ENCODE measurements at regions not wholly inside any gene's neighbourhood (a gene's known extent, or its start where the extent isn't known, plus 50 kb on each side); places are given as distances from the start of the nearest gene placed in this dataset.
A peak's percentile ranks its signal among the peaks of the same experiment; 100 is the strongest.
"Not testable (repeated sequence)": the region's sequence is repeated elsewhere in the genome, so short reads cannot be mapped to it uniquely, and the experiment has no call there.

DNA sequence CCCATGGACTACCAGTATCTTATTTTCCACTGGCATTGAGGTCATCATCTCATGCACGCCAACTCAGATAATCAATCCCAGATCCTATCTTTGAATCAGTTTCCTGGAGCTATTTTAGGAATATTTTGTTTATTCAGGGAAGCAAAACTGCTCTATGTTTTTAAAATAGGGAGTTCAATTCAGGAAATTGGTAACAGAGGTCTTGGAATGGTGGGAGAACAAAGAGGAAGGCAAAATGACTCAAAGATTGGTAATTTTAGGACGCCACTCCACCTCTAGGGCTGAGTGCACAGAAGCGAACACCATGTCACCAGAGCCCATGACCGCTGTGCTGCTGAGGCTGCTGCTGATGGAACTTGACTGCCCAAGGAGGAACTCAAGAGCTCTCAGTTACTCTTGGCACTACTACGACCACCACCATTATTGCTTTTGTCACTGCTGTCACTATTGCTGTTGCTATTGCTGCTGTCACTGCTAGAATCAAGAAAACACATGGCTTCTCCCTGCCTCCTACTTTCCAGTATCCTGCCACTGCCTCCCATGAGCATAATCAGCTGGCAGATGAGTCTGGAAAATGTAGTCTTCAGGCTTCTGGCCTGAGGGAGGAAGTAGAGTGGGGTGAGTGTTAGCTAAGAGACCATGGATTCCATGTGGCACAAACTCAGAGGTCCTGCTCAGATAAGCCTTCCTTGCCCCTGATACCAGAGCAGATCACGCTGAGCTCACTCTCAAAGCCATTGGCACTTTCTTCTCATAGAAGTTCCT lies 71.6 kb upstream of the CNIH3 start:
- no peaks in the 10 kb centered on the region for H3K9me3 ChIP-seq (ENCODE audit: control insufficient read depth in 5 of 5, low read length in 5 of 5)
- peaks cover 0 to 32% (median 9%) of the 10 kb centered on the region in 5 donors for H3K4me1 ChIP-seq (ENCODE audit: control insufficient read depth in 5 of 5, insufficient read depth in 5 of 5, low read length in 5 of 5)
- no peak overlapping the region for H3K4me3 ChIP-seq (ENCODE audit: low read depth in 1 of 5, low read length in 5 of 5)
- H3K9ac ChIP-seq (ENCODE audit: low read length in 5 of 5), result no peak overlapping the region
- H3K27me3 ChIP-seq (ENCODE audit: control insufficient read depth in 5 of 5, insufficient read depth in 4 of 5, low read length in 5 of 5), result no peaks in the 10 kb centered on the region
- H3K27ac ChIP-seq (ENCODE audit: low read depth, low read length), result peak overlapping the region; percentile 27
- H3K36me3 ChIP-seq (ENCODE audit: control insufficient read depth in 5 of 5, insufficient read depth in 5 of 5, low read length in 5 of 5), result no peaks in the 10 kb centered on the region

- H3K4me3 ChIP-seq (ENCODE audit: low read depth in 1 of 5, low read length in 5 of 5), result no peak overlapping the region
- no peaks in the 10 kb centered on the region for H3K27me3 ChIP-seq (ENCODE audit: control insufficient read depth in 5 of 5, insufficient read depth in 4 of 5, low read length in 5 of 5)
- H3K27ac ChIP-seq (ENCODE audit: low read depth, low read length), result no peak overlapping the region
- no peak overlapping the region for H3K9ac ChIP-seq (ENCODE audit: low read length in 5 of 5)
- H3K4me1 ChIP-seq (ENCODE audit: control insufficient read depth in 5 of 5, insufficient read depth in 5 of 5, low read length in 5 of 5), result peaks cover 0 to 26% (median 9%) of the 10 kb centered on the region in 5 donors
- no peaks in the 10 kb centered on the region for H3K36me3 ChIP-seq (ENCODE audit: control insufficient read depth in 5 of 5, insufficient read depth in 5 of 5, low read length in 5 of 5)
- H3K9me3 ChIP-seq (ENCODE audit: control insufficient read depth in 5 of 5, low read length in 5 of 5), result no peaks in the 10 kb centered on the region
Measured at GRCh38 chr1:224545571-224545970, 70.5 kb upstream of the CNIH3 start.

DNA sequence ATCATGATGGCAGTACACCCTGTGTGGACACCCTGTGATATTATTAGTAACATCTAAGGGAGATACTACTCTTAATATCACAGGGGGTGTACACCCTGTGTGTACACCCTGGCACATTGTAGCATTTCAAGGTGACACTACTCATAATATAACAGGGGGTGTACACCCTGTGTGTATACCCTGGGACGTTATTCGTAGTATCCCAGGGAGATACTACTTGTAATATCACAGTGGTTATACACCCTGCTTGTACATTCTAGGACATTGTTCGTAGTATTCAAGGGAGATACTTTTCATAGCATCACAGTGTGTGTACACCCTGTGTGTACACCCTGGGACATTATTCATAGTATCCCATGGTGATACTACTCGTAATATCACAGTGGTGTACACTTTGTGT lies 67.4 kb upstream of the CNIH3 start:
- Histone ChIP-seq H3K4me3 (ENCODE audit: low read depth in 1 of 5, low read length in 5 of 5) (no peak overlapping the region), H3K9me3 (ENCODE audit: control insufficient read depth in 5 of 5, low read length in 5 of 5) (no peaks in the 10 kb centered on the region), H3K9ac (ENCODE audit: low read length in 5 of 5) (no peak overlapping the region), H3K27me3 (ENCODE audit: control insufficient read depth in 5 of 5, insufficient read depth in 4 of 5, low read length in 5 of 5) (no peaks in the 10 kb centered on the region), H3K4me1 (ENCODE audit: control insufficient read depth in 5 of 5, insufficient read depth in 5 of 5, low read length in 5 of 5) (peaks cover 0 to 9% (median 6%) of the 10 kb centered on the region in 5 donors), H3K27ac (ENCODE audit: low read depth, low read length) (no peak overlapping the region), H3K36me3 (ENCODE audit: control insufficient read depth in 5 of 5, insufficient read depth in 5 of 5, low read length in 5 of 5) (no peaks in the 10 kb centered on the region)

- H3K4me1 ChIP-seq (ENCODE audit: control insufficient read depth in 5 of 5, insufficient read depth in 5 of 5, low read length in 5 of 5); H3K9me3 ChIP-seq (ENCODE audit: control insufficient read depth in 5 of 5, low read length in 5 of 5); H3K9ac ChIP-seq (ENCODE audit: low read length in 5 of 5); H3K4me3 ChIP-seq (ENCODE audit: low read depth in 1 of 5, low read length in 5 of 5); H3K27ac ChIP-seq (ENCODE audit: low read depth, low read length); H3K36me3 ChIP-seq (ENCODE audit: control insufficient read depth in 5 of 5, insufficient read depth in 5 of 5, low read length in 5 of 5); H3K27me3 ChIP-seq (ENCODE audit: control insufficient read depth in 5 of 5, insufficient read depth in 4 of 5, low read length in 5 of 5): not testable (repeated sequence)
Measured at GRCh38 chr1:224551189-224551588, 64.9 kb upstream of the CNIH3 start.

DNA sequence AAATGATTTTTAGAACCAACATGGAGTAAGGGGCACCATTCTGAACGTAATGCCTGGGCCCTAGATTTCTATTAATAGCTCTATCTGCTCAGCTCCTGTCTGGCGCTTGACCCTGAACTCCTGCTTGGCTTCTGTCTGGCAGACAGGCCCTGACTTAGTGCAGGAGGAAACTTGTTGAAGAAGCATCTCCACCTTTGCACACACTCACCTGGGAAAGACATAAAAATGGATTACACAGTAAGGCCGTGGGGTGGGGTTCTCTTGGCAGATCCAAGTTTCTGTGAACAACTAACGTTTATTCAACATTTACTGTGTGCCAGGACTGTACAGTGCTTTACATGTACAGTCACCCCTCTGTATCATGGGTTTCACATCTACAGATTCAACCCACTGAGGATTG lies 62.1 kb upstream of the CNIH3 start:
- Histone ChIP-seq H3K27ac (ENCODE audit: low read depth, low read length) (no peak overlapping the region), H3K27me3 (ENCODE audit: control insufficient read depth in 5 of 5, insufficient read depth in 4 of 5, low read length in 5 of 5) (no peaks in the 10 kb centered on the region), H3K4me3 (ENCODE audit: low read depth in 1 of 5, low read length in 5 of 5) (no peak overlapping the region), H3K36me3 (ENCODE audit: control insufficient read depth in 5 of 5, insufficient read depth in 5 of 5, low read length in 5 of 5) (no peaks in the 10 kb centered on the region), H3K4me1 (ENCODE audit: control insufficient read depth in 5 of 5, insufficient read depth in 5 of 5, low read length in 5 of 5) (no peaks in the 10 kb centered on the region), H3K9ac (ENCODE audit: low read length in 5 of 5) (no peak overlapping the region), H3K9me3 (ENCODE audit: control insufficient read depth in 5 of 5, low read length in 5 of 5) (no peaks in the 10 kb centered on the region)

DNA sequence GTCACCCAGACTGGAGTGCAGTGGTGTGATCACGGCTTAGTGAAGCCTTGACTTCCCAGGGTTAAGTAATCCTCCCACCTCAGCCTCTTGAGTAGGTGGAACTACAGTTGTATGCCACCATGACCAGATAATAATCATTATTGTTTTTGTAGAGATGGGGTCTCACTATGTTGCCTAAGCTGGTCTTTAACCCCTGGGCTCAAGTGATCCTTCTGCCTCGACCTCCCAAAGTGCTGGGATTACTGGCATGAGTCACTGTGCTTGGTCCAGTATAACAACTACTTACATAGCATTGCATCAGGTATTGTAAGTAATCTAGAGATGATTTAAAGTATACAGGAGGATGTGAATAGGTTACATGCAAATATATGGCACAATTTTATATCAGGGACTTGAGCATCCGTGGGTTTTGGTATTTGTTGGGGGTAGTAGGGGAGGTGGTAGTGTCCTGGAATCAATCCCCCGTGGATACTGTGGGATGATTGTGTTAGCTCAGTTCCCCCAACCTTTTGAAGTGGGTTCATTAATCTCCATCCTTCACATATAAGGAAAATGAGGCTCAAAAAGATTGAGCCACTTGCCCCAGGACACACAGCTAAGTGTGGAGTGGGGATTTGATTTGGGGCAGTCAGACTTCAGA lies 61.4 kb upstream of the CNIH3 start:
- H3K36me3 ChIP-seq (ENCODE audit: control insufficient read depth in 5 of 5, insufficient read depth in 5 of 5, low read length in 5 of 5), result no peaks in the 10 kb centered on the region
- H3K4me3 ChIP-seq (ENCODE audit: low read depth in 1 of 5, low read length in 5 of 5), result no peak overlapping the region
- no peaks in the 10 kb centered on the region for H3K4me1 ChIP-seq (ENCODE audit: control insufficient read depth in 5 of 5, insufficient read depth in 5 of 5, low read length in 5 of 5)
- H3K9ac ChIP-seq (ENCODE audit: low read length in 5 of 5), result no peak overlapping the region
- H3K9me3 ChIP-seq (ENCODE audit: control insufficient read depth in 5 of 5, low read length in 5 of 5), result no peaks in the 10 kb centered on the region
- H3K27me3 ChIP-seq (ENCODE audit: control insufficient read depth in 5 of 5, insufficient read depth in 4 of 5, low read length in 5 of 5), result no peaks in the 10 kb centered on the region
- no peak overlapping the region for H3K27ac ChIP-seq (ENCODE audit: low read depth, low read length)

DNA sequence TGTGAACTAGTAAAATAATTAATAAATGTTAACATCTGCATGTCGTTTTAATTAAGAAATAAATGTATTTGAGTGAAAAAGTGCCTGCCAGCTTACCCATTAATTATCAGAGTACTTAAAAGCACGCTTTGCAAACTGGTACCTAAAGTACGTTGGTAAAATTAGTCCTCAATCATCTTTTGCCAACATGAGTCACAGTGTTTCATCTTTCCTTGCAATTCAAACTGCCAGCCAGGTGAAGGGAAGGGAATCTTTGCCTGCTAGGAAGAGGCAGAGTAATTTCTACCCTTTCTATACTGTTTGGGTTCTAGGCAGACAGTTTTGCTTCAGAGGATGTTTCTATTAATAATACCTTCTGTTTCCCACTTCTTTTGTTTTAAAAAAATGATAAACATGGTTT lies 57.2 kb upstream of the CNIH3 start:
- Histone ChIP-seq H3K36me3 (ENCODE audit: control insufficient read depth in 5 of 5, insufficient read depth in 5 of 5, low read length in 5 of 5) (no peaks in the 10 kb centered on the region), H3K4me3 (ENCODE audit: low read depth in 1 of 5, low read length in 5 of 5) (no peak overlapping the region), H3K9ac (ENCODE audit: low read length in 5 of 5) (no peak overlapping the region)

DNA sequence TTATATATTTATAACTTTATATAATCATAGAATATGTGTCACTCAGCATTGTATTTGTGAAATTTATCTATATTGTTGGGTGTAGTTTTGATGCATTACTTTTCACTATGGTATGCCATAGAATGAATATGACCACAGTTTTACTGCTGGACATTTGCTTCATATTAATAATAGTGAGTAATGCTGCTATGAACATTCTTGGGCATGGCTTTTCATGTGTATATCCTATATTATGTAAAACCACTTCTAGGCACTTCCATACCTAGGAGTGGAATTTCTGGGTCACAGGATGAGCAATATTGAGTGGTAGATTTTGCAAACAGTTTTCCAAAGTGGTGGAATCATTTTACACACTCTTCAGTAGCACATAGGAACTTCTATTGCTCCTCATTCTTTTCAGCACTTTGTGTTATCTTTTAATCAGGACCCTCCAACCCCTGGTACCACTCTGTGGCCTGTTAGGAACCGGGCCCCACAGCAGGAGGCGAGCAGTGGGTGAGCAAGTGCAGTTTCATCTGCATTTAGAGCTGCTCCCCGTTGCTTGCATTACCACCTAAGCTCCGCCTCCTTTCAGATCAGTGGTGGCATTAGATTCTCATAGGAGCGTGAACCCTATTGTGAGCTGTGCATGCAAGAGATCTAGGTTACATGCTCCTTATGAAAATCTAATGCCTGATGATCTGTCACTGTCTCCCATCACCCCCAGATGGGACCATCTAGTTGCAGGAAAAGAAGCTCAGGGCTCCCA lies 56.0 kb upstream of the CNIH3 start:
- Histone ChIP-seq H3K9ac (ENCODE audit: low read length in 5 of 5) (no peak overlapping the region), H3K4me3 (ENCODE audit: low read depth in 1 of 5, low read length in 5 of 5) (no peak overlapping the region), H3K9me3 (ENCODE audit: control insufficient read depth in 5 of 5, low read length in 5 of 5) (no peaks in the 10 kb centered on the region), H3K27me3 (ENCODE audit: control insufficient read depth in 5 of 5, insufficient read depth in 4 of 5, low read length in 5 of 5) (no peaks in the 10 kb centered on the region), H3K36me3 (ENCODE audit: control insufficient read depth in 5 of 5, insufficient read depth in 5 of 5, low read length in 5 of 5) (no peaks in the 10 kb centered on the region), H3K4me1 (ENCODE audit: control insufficient read depth in 5 of 5, insufficient read depth in 5 of 5, low read length in 5 of 5) (no peaks in the 10 kb centered on the region), H3K27ac (ENCODE audit: low read depth, low read length) (no peak overlapping the region)

More for the DNA sequence above, 57.2 kb upstream of the CNIH3 start:
- Histone ChIP-seq H3K9me3 (ENCODE audit: control insufficient read depth in 5 of 5, low read length in 5 of 5) (no peaks in the 10 kb centered on the region), H3K27me3 (ENCODE audit: control insufficient read depth in 5 of 5, insufficient read depth in 4 of 5, low read length in 5 of 5) (no peaks in the 10 kb centered on the region), H3K4me1 (ENCODE audit: control insufficient read depth in 5 of 5, insufficient read depth in 5 of 5, low read length in 5 of 5) (no peaks in the 10 kb centered on the region), H3K27ac (ENCODE audit: low read depth, low read length) (no peak overlapping the region)

DNA sequence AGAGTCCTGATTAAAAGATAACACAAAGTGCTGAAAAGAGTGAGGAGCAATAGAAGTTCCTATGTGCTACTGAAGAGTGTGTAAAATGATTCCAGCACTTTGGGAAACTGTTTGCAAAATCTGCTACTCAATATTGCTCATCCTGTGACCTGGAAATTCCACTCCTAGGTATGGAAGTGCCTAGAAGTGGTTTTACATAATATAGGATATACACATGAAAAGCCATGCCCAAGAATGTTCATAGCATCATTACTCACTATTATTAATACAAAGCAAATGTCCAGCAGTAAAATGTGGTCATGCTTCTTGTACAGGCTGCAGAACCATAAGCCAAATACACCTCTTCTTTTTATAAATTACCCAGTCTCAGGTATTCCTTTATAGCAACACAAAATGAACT lies 53.2 kb upstream of the CNIH3 start:
- not testable (repeated sequence) for H3K4me1 ChIP-seq (ENCODE audit: control insufficient read depth in 5 of 5, insufficient read depth in 5 of 5, low read length in 5 of 5); H3K9me3 ChIP-seq (ENCODE audit: control insufficient read depth in 5 of 5, low read length in 5 of 5); H3K9ac ChIP-seq (ENCODE audit: low read length in 5 of 5); H3K36me3 ChIP-seq (ENCODE audit: control insufficient read depth in 5 of 5, insufficient read depth in 5 of 5, low read length in 5 of 5); H3K4me3 ChIP-seq (ENCODE audit: low read depth in 1 of 5, low read length in 5 of 5); H3K27ac ChIP-seq (ENCODE audit: low read depth, low read length); H3K27me3 ChIP-seq (ENCODE audit: control insufficient read depth in 5 of 5, insufficient read depth in 4 of 5, low read length in 5 of 5)

DNA sequence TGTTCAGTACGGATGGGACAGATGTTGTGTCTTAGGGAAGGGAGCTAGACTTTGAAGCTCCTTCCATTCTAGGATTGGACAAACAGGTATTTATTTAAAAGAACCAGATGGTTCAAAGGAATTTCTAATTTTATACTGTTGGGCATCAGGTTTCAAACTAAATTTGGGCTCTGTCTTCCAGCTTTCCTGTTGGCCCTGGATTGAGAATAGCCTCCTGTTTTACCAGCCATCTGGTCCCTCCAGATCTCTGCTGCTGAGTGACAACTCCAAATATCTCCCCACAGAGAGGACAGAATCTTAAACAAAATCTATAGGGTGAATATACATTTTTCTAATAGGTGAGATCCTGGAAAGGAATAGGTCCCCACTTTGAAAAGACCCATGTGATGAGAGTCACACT lies 52.5 kb upstream of the CNIH3 start:
- no peaks in the 10 kb centered on the region for H3K4me1 ChIP-seq (ENCODE audit: control insufficient read depth in 5 of 5, insufficient read depth in 5 of 5, low read length in 5 of 5)
- no peak overlapping the region for H3K27ac ChIP-seq (ENCODE audit: low read depth, low read length)
- no peak overlapping the region for H3K9ac ChIP-seq (ENCODE audit: low read length in 5 of 5)
- H3K9me3 ChIP-seq (ENCODE audit: control insufficient read depth in 5 of 5, low read length in 5 of 5), result no peaks in the 10 kb centered on the region
- no peaks in the 10 kb centered on the region for H3K27me3 ChIP-seq (ENCODE audit: control insufficient read depth in 5 of 5, insufficient read depth in 4 of 5, low read length in 5 of 5)
- H3K4me3 ChIP-seq (ENCODE audit: low read depth in 1 of 5, low read length in 5 of 5), result no peak overlapping the region
- no peaks in the 10 kb centered on the region for H3K36me3 ChIP-seq (ENCODE audit: control insufficient read depth in 5 of 5, insufficient read depth in 5 of 5, low read length in 5 of 5)
